H1 (cell line): ENCODE measurements at regions not wholly inside any gene's neighbourhood (a gene's known extent, or its start where the extent isn't known, plus 50 kb on each side); places are given as distances from the start of the nearest gene placed in this dataset.

Experiments used
- CEBPB ChIP-seq: IDR thresholded peaks from 2 replicates; pipeline ENCODE4 v1.6.1; 2012; ENCODE audit warnings: low read depth, low read length
- CHD7 ChIP-seq: fragments of 300-600 bp; sonication (generic); IDR thresholded peaks from 2 replicates; pipeline ENCODE4 v1.7.1; 2012; ENCODE audit warnings: low read length, moderate library complexity, mild to moderate bottlenecking, inconsistent platforms; ENCODE audit not compliant: insufficient replicate concordance
- EGR1 ChIP-seq: IDR thresholded peaks from 2 replicates; pipeline ENCODE4 v1.6.1; 2011; ENCODE audit warnings: low read depth, low read length, borderline replicate concordance
- RNF2 ChIP-seq: fragments of 200-900, 300-1000 bp; sonication (generic); IDR thresholded peaks from 2 replicates; pipeline ENCODE4 v1.7.1; 2016; ENCODE audit warnings: borderline replicate concordance, low read depth, mild to moderate bottlenecking, antibody characterized with exemption, low read length; ENCODE audit not compliant: poor library complexity, severe bottlenecking; ENCODE audit errors: missing control alignments

DNA sequence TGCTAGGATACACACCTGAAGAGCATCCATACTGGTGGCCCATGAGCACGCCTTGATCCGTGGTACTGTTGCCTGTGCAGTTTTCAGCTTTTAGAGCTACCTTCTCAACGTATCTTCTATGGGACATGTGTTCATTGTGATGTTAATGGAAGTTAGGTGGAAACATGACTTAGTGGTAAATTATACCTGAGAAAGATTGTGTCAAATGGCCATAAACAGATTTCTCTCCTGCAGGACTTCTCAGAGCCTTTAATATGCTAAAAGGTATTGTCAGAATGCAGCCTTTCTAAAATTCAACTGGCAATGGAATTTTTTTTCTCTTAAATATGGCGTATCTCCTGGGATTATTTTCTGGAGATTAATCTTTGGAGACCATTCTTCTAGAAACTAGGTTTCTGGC is 148.5 kb downstream of the CDC5L start (continued):
- no peak for TF ChIP-seq CHD7
- no peak for TF ChIP-seq CEBPB
- no peak for TF ChIP-seq EGR1
- no peak for TF ChIP-seq RNF2
